PC-3 (cell line): ENCODE measurements at regions not wholly inside any gene's neighbourhood (a gene's known extent, or its start where the extent isn't known, plus 50 kb on each side); places are given as distances from the start of the nearest gene placed in this dataset.

Experiments used
- CTCF ChIP-seq: fragments of 300-600 bp; sonication (generic); conservative IDR thresholded peaks from 2 replicates; pipeline ENCODE4 v1.5.1; 2017; ENCODE audit warnings: antibody characterized with exemption, low read depth, mild to moderate bottlenecking, low read length
- EZH2 ChIP-seq: fragments of 300-600 bp; sonication (generic); IDR thresholded peaks from one replicate; pipeline ENCODE4 v1.6.1; 2017; ENCODE audit warnings: antibody characterized with exemption, mild to moderate bottlenecking, low read length; ENCODE audit not compliant: unreplicated experiment

DNA sequence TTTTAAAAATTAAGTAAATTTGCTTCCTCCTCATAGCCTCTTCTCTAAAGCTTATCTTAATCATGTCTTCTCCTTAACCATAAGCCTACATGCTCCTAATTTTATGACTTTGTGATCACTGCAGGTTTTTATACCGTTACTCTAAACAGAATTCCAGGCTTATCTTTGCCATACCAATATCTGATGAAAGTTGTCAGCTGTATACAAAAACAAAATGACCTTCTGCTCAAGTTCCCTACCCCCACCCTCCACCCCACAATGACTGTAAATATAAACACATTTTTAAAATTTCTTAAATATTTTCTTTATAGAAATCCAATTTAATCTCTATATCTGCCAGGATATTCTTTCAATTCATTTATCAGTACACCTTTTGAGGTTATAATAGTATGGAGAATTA is 60.5 kb upstream of the SGK1 start:
- no peak for TF ChIP-seq CTCF
- no peak for TF ChIP-seq EZH2
